HG02798 (cell line): ENCODE measurements at regions not wholly inside any gene's neighbourhood (a gene's known extent, or its start where the extent isn't known, plus 50 kb on each side); places are given as distances from the start of the nearest gene placed in this dataset.

Experiments
- ATAC-seq: cut with Tn5 transposase; IDR thresholded peaks from one replicate; pipeline ENCODE4 v1.9.1; 2021; ENCODE audit warnings: mild to moderate bottlenecking; ENCODE audit not compliant: unreplicated experiment, poor library complexity

- ATAC-seq: no peak
Observed at GRCh38 chr14:65241125-65241752, 138.9 kb upstream of the MAX start.

- ATAC-seq: no peak
Observed at GRCh38 chr14:65242732-65243134, 140.4 kb upstream of the MAX start.

- no peak for ATAC-seq
Observed at GRCh38 chr14:65243766-65244442, 141.6 kb upstream of the MAX start.

GRCh38 chr14:65249471-65250161 lies 147.3 kb upstream of the MAX start:
- no peak for ATAC-seq

GRCh38 chr14:65250162-65250495 lies 147.8 kb upstream of the MAX start:
- ATAC-seq: no peak

DNA sequence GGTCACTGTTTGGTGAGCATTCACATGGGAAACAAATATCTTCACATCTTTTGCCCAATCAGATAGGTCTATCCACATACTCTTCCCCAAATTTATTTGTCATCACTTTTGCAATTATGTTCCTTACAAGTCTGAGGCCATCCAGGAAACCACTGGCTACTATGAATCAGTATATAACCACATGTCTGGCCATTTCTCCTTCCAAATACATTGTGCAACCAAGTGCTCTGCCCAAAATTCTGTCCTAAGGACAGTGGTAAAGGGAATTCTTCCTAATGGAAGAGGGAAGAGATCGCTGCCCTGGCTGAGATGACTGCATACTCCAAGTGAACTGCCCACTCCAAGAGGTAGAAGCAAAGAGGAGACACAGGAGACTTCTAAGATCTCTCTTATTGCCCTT lies 148.9 kb upstream of the MAX start:
- ATAC-seq: no peak

DNA sequence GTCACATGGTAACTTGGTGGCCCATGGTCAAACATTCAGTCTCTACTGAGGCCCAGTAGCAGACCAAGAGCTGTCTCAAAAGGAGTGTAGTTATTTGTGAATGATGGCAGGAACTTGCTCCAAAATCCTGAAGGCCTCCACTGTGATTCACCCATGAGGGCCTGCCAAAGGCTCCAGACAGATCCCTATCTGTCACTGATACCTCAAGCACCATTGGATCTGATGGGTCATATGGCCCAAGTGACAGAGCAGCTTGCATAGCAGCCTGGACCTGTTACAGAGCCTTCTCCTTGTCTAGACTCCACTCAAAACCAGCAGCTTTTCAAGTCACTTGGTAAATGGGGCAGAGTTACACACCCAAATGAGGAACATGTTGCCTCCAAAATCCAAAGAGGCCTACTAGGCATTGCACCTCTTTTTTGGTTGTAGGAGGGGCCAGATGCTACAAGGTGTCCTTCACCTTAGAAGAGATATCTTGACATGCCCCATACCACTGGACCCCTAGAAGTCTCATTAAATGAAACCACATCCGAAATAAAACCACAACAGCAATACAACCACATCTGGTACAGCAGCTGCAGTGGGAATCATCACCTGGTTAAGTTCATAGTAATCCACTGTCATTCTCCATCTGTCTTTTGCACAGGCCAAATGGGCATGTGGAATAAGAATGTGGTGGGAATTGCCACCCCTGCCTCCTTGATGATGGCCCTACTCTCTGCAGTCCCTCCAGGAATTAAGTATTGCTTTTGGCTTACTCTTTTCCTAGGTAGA lies 150.4 kb upstream of the MAX start:
- ATAC-seq: no peak

DNA sequence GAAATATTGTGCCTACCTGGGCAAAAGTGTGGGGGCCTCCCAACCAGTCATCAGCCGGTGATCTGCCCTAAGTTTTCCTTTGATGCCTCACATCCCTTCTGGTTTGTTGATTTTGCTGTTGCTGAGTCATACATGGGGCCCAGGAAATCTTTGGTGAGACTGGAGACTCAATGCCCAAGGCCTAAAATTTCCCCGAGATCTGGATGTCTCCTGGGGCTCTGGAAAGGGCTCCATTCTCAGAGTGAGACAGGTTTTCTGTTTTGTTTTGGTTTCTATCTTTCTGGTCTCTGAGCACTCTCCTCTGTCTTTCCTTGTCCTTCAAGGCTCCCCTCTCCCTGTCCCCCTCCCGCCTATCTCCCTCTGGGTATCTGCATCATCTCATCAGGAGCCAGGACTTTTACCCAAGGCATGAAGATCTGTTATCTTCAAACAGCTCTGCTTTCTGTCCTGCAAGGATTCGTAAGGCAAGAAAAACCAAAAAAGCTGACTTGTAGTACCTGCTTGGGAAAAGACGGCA lies 152.8 kb upstream of the MAX start:
- no peak for ATAC-seq

DNA sequence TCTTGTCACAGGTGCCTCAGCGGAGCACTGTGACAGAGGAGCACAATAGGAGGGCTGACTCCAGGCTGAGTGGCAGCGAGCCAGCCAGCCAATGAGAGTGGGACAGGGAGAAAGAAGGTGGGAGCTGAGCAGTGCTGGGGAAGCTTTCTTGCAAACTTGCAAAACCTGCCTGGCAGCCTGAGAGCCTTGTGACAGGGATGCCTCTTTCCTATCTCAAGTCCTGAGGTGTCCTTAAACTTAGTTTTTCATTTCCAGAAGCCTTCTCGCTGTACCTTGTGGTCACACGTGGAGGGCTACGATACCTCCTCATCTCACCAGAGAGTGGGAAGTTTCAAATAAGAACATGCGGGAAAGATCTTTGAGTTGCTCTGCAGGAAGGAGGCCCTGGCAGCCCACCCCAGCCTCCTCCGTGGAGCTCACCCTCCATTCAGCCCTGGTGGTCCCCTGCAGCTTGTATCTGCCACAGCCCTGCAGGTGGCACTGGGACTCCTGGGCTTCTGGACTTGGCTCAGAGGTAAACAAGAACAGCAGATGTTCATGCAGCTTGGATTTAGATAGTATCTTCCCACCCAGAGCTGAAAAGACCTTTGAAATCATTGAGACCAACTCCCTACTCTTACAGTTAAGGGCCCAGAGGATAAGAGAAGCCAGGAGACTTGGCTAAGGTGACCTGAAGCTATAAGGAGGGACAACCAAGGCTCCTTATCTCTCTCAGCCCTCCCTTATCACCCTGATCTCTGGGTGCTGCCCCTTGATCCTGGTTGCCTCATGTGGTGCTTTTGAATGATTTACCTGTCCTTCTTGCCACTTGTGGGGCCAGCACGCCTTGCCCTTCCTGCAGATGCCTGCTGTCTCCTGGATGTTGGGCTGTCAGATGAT lies 153.5 kb upstream of the MAX start:
- ATAC-seq: no peak

DNA sequence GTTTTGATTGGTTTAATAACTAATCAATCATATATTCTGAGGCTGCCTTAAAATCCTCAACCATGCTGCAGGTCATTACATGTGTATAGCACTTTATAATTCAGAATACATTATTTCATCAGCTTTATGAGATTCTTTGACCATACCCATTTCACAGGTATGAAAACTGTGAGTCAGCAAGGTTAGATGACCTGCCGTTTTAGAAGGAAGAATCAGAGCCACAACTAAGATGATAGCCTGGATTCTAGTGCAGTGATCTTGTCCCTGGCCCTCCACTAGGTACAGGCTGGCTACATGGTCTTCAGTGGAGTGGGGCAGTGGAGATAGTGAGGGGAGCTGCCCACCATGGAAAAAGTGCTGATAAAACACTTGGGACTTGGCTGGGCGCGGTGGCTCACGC lies 154.4 kb upstream of the MAX start:
- ATAC-seq: no peak

DNA sequence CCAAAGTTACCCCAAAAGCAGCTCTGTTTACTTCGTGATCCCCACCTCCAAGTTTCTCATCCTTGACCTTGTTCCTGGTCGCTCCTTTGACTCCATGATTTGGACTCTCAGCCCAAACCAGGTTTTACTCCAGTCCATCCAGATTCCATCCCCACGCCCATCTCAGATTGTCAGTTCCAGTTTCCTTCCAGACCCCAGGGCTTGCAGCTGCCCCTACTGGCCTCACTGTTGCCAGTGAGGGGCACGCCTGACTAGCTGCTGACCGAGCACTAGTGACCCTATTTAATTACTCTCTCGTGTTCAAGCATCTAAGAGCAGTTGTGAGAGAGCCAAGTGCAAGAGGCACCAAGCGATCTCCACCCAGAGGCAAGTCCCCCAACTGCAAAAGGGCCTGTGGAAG lies 155.1 kb upstream of the FUT8 start:
- no peak for ATAC-seq

- ATAC-seq: no peak
Observed at GRCh38 chr14:65258391-65258790, 154.1 kb upstream of the FUT8 start.

DNA sequence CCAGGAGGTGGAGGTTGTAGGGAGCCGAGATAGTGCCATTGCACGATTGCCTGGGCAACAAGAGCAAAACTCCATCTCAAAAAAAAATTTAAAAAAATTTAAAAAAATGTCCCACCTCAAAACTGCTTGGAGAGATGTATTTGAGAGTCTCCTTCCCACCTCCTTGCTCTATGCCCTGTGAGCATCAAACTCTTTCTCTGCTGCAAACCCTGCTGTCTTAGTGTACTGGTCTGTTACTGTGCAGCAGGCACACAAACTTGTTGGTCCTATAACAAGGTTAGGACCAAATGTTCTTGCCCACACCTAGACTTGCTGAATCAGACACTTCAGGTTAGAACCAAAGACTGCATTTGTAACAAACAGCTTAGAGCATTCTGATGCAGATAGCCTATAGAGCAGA lies 153.5 kb upstream of the FUT8 start:
- no peak for ATAC-seq

GRCh38 chr14:65260786-65261185 lies 151.7 kb upstream of the FUT8 start:
- no peak for ATAC-seq

- ATAC-seq: no peak
Observed at GRCh38 chr14:65261425-65261920, 151.1 kb upstream of the FUT8 start.

GRCh38 chr14:65261946-65262345 lies 150.6 kb upstream of the FUT8 start:
- no peak for ATAC-seq

DNA sequence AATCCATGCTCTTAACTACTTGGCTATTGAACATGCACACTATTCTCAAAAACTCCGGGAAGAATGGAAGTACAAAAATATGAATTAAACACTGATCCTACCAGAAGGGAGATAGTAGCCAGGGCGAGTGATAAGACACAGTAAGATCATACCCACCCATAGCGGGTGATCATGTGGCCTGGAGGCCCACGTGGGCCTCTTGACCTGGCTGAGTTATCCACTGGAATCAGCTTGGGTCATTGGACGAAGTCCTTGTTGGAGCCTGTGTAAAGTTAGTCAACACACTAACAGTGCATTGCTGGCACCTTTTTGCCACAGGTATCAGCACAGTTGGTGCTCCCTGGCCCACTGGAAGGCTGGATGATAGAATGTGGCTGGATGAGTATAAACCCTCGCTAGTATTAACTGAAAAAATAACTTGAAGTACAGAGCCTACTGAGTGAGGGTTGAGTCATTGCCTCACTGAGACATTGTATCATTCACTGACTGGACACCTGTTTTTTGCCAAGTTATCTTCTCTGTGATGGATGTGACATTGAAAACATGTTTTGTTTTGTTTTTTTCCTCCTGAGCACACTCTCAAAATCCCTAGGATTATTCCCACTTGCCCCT lies 149.2 kb upstream of the FUT8 start:
- no peak for ATAC-seq

GRCh38 chr14:65267856-65268255 lies 144.7 kb upstream of the FUT8 start:
- ATAC-seq: no peak

GRCh38 chr14:65268594-65268993 lies 143.9 kb upstream of the FUT8 start:
- ATAC-seq: no peak
